GM23248 (cell line): ENCODE measurements at regions not wholly inside any gene's neighbourhood (a gene's known extent, or its start where the extent isn't known, plus 50 kb on each side); places are given as distances from the start of the nearest gene placed in this dataset.
A peak's percentile ranks its signal among the peaks of the same experiment; 100 is the strongest.

Experiments used
- DNase-seq: peaks from one replicate; pipeline ENCODE4 v3.0.0-alpha.2; 2015
- H2AFZ ChIP-seq: fragments of 200-600 bp; sonication (generic); 2 replicates; pipeline ENCODE4 v1.6.1; 2016; ENCODE audit warnings: antibody characterized with exemption
- H3F3A ChIP-seq: fragments of 200-600 bp; sonication (generic); 2 replicates; pipeline ENCODE4 v1.6.1; 2016; ENCODE audit warnings: mild to moderate bottlenecking, antibody characterized with exemption, mixed run types; ENCODE audit not compliant: insufficient read depth
- H3K27ac ChIP-seq: fragments of 200-600 bp; sonication (generic); 2 replicates; pipeline ENCODE4 v1.5.1; 2016; ENCODE audit warnings: mild to moderate bottlenecking
- H3K27me3 ChIP-seq: fragments of 200-600 bp; sonication (generic); replicated peaks from 2 replicates; pipeline ENCODE4 v1.6.1; 2016; ENCODE audit warnings: mild to moderate bottlenecking; ENCODE audit not compliant: insufficient read depth
- H3K36me3 ChIP-seq: fragments of 200-600 bp; sonication (generic); 2 replicates; pipeline ENCODE4 v1.6.1; 2016; ENCODE audit warnings: low read depth, mild to moderate bottlenecking
- H3K4me1 ChIP-seq: fragments of 200-600 bp; sonication (generic); 2 replicates; pipeline ENCODE4 v1.6.1; 2016; ENCODE audit warnings: mild to moderate bottlenecking; ENCODE audit not compliant: insufficient read depth
- H3K4me2 ChIP-seq: fragments of 200-600 bp; sonication (generic); one replicate; pipeline ENCODE4 v1.6.1; 2016; ENCODE audit warnings: mild to moderate bottlenecking; ENCODE audit not compliant: unreplicated experiment
- H3K4me3 ChIP-seq: fragments of 200-600 bp; sonication (generic); 2 replicates; pipeline ENCODE4 v1.5.1; 2016; ENCODE audit warnings: mild to moderate bottlenecking
- H3K79me2 ChIP-seq: fragments of 200-600 bp; sonication (generic); 2 replicates; pipeline ENCODE4 v1.6.1; 2016; ENCODE audit warnings: mild to moderate bottlenecking; ENCODE audit not compliant: insufficient read depth
- H3K9ac ChIP-seq: fragments of 200-600 bp; sonication (generic); 2 replicates; pipeline ENCODE4 v1.6.1; 2016; ENCODE audit warnings: mild to moderate bottlenecking
- H3K9me2 ChIP-seq: fragments of 200-600 bp; sonication (generic); 2 replicates; pipeline ENCODE4 v1.6.1; 2016; ENCODE audit warnings: mixed run types, mild to moderate bottlenecking, moderate library complexity; ENCODE audit not compliant: insufficient read depth
- H3K9me3 ChIP-seq: fragments of 200-600 bp; sonication (generic); one replicate; pipeline ENCODE4 v1.6.1; 2017; ENCODE audit warnings: low read depth
- H4K20me1 ChIP-seq: fragments of 200-600 bp; sonication (generic); 2 replicates; pipeline ENCODE4 v1.6.0; 2016; ENCODE audit not compliant: insufficient read depth
- EZH2 ChIP-seq: fragments of 200-600 bp; sonication (generic); IDR thresholded peaks from 2 replicates; pipeline ENCODE4 v1.6.1; 2018; ENCODE audit warnings: antibody characterized with exemption, mild to moderate bottlenecking; ENCODE audit not compliant: insufficient read depth, poor library complexity, severe bottlenecking
- EZH2phosphoT487 ChIP-seq: fragments of 200-600 bp; sonication (generic); IDR thresholded peaks from 2 replicates; pipeline ENCODE4 v1.6.1; 2018; ENCODE audit warnings: antibody characterized with exemption, moderate library complexity, mild to moderate bottlenecking, low read depth; ENCODE audit not compliant: insufficient read depth
- whole genome bisulfite sequencing, 2 experiments: methylation state at CpG; one replicate each; pipeline ENCODE4 v1.1.6; 2015 to 2017; ENCODE audit warnings: low lambda C conversion rate in 2 of 2, low coverage in 1 of 2; ENCODE audit errors: missing lambda C conversion rate in 2 of 2; 5-methylcytosine and 5-hydroxymethylcytosine counted together
- in situ Hi-C: fragments of 300-500 bp; cut with MboI; formaldehyde crosslinking; loops from 2 replicates; pipeline ENCODE4 v1.15.0; 2020

GRCh38 chr6:104604685-104605084, 255.0 kb downstream of the HACE1 start:
- Histone ChIP-seq H3F3A (no peaks in the 10 kb centered on the region), H3K79me2 (no peaks in the 10 kb centered on the region), H3K36me3 (no peaks in the 10 kb centered on the region), H4K20me1 (no peaks in the 10 kb centered on the region), H3K27ac (no peak overlapping the region), H3K9me3 (no peaks in the 10 kb centered on the region), H2AFZ (no peak overlapping the region), H3K9me2 (no peaks in the 10 kb centered on the region), H3K9ac (no peak overlapping the region), H3K27me3 (no peaks in the 10 kb centered on the region), H3K4me2 (no peak overlapping the region), H3K4me1 (no peaks in the 10 kb centered on the region), H3K4me3 (no peak overlapping the region)
- 8 to 18% methylated on average over 2 of the region's 2 CpGs for WGBS, 2 experiments
- in situ Hi-C loops, result no loop called here
- TF ChIP-seq EZH2phosphoT487 (no peak), EZH2 (no peak)
- DNase-seq, result no peak

- TF ChIP-seq EZH2phosphoT487, result no peak
- TF ChIP-seq EZH2, result no peak
- H3K36me3 ChIP-seq, result no peaks in the 10 kb centered on the region
- H3F3A ChIP-seq, result no peaks in the 10 kb centered on the region
- WGBS, 2 experiments, result 68 to 71% methylated on average over 1 of the region's 1 CpG
- no peak for DNase-seq
- H3K4me3 ChIP-seq, result no peak overlapping the region
- no peak overlapping the region for H2AFZ ChIP-seq
- no peak overlapping the region for H3K27ac ChIP-seq
- no peak overlapping the region for H3K4me2 ChIP-seq
- H3K27me3 ChIP-seq, result no peaks in the 10 kb centered on the region
- in situ Hi-C loops, result no loop called here
- no peaks in the 10 kb centered on the region for H3K79me2 ChIP-seq
- no peaks in the 10 kb centered on the region for H3K4me1 ChIP-seq
- H3K9ac ChIP-seq, result no peak overlapping the region
- no peaks in the 10 kb centered on the region for H3K9me2 ChIP-seq
- no peaks in the 10 kb centered on the region for H4K20me1 ChIP-seq
- H3K9me3 ChIP-seq, result no peaks in the 10 kb centered on the region
Measured at GRCh38 chr6:104603108-104603745, 256.5 kb downstream of the HACE1 start.

GRCh38 chr6:104601721-104602120, 258.0 kb downstream of the HACE1 start:
- H3K9me3 ChIP-seq, result no peaks in the 10 kb centered on the region
- H3K4me3 ChIP-seq, result no peak overlapping the region
- H2AFZ ChIP-seq, result no peak overlapping the region
- no peaks in the 10 kb centered on the region for H3K9me2 ChIP-seq
- H3K79me2 ChIP-seq, result no peaks in the 10 kb centered on the region
- WGBS, 2 experiments, result 0% methylated on average over 3 of the region's 3 CpGs
- TF ChIP-seq EZH2, result no peak
- TF ChIP-seq EZH2phosphoT487, result no peak
- H3K4me1 ChIP-seq, result no peaks in the 10 kb centered on the region
- no peaks in the 10 kb centered on the region for H4K20me1 ChIP-seq
- in situ Hi-C loops, result no loop called here
- H3F3A ChIP-seq, result no peaks in the 10 kb centered on the region
- H3K27ac ChIP-seq, result no peak overlapping the region
- H3K27me3 ChIP-seq, result no peaks in the 10 kb centered on the region
- no peak overlapping the region for H3K4me2 ChIP-seq
- no peak overlapping the region for H3K9ac ChIP-seq
- H3K36me3 ChIP-seq, result no peaks in the 10 kb centered on the region
- no peak for DNase-seq

- no peak overlapping the region for H2AFZ ChIP-seq
- H3K4me1 ChIP-seq, result no peaks in the 10 kb centered on the region
- no peak overlapping the region for H3K27ac ChIP-seq
- H3K4me3 ChIP-seq, result no peak overlapping the region
- no peaks in the 10 kb centered on the region for H3K9me3 ChIP-seq
- peak; percentile 18 for DNase-seq
- in situ Hi-C loops, result no loop called here
- no peaks in the 10 kb centered on the region for H4K20me1 ChIP-seq
- H3K9ac ChIP-seq, result no peak overlapping the region
- H3K27me3 ChIP-seq, result no peaks in the 10 kb centered on the region
- no peaks in the 10 kb centered on the region for H3K79me2 ChIP-seq
- TF ChIP-seq EZH2 (no peak), EZH2phosphoT487 (no peak)
- H3K9me2 ChIP-seq, result no peaks in the 10 kb centered on the region
- H3F3A ChIP-seq, result no peaks in the 10 kb centered on the region
- no peaks in the 10 kb centered on the region for H3K36me3 ChIP-seq
- no peak overlapping the region for H3K4me2 ChIP-seq
- 17 to 21% methylated on average over 6 of the region's 6 CpGs for WGBS, 2 experiments
Measured at GRCh38 chr6:104601131-104601651, 258.5 kb downstream of the HACE1 start.

DNA sequence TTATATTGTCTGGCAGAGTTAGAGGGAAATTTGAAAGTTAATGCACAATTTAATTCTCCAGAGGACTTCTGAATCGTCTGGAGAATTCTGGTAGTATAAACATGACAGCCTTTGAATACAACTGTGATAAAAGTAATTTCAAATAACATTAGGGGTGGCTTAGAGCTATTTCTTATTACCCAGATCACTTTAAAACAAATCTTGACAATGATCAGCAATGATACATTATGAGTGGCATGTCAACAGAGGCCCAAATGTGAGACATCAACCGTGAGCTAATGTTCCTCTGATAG, 259.1 kb downstream of the HACE1 start:
- TF ChIP-seq EZH2phosphoT487 (no peak), EZH2 (no peak)
- H3K27ac ChIP-seq, result no peak overlapping the region
- no peaks in the 10 kb centered on the region for H3K27me3 ChIP-seq
- H3K9me3 ChIP-seq, result no peaks in the 10 kb centered on the region
- no peaks in the 10 kb centered on the region for H3K79me2 ChIP-seq
- 25 to 28% methylated on average over 2 of the region's 2 CpGs for WGBS, 2 experiments
- H2AFZ ChIP-seq, result no peak overlapping the region
- H4K20me1 ChIP-seq, result no peaks in the 10 kb centered on the region
- no peak for DNase-seq
- no peaks in the 10 kb centered on the region for H3K9me2 ChIP-seq
- no peaks in the 10 kb centered on the region for H3K4me1 ChIP-seq
- no peaks in the 10 kb centered on the region for H3F3A ChIP-seq
- H3K4me2 ChIP-seq, result no peak overlapping the region
- no peaks in the 10 kb centered on the region for H3K36me3 ChIP-seq
- H3K4me3 ChIP-seq, result no peak overlapping the region
- H3K9ac ChIP-seq, result no peak overlapping the region
- in situ Hi-C loops, result no loop called here
